Stimulated activated CD4-positive, alpha-beta T cell treated with anti-CD3 and anti-CD28 coated beads, Interleukin-12 subunit alpha, Interleukin-12 subunit beta, amount 100 ng/mL, for 48 hours (primary cell): ENCODE measurements at regions not wholly inside any gene's neighbourhood (a gene's known extent, or its start where the extent isn't known, plus 50 kb on each side); places are given as distances from the start of the nearest gene placed in this dataset.

Experiments used
- DNase-seq, 3 donors: peaks; one replicate each; pipeline ENCODE4 v3.0.0-alpha.2; 2020; ENCODE audit warnings: low read depth in 2 of 3, low spot score in 1 of 3

GRCh38 chr7:67738958-67739357 lies 742.3 kb downstream of the TYW1 start:
- DNase-seq, result no peak

GRCh38 chr7:67743501-67743900 lies 746.9 kb downstream of the TYW1 start:
- DNase-seq, result no peak

GRCh38 chr7:67752227-67752626 lies 755.6 kb downstream of the TYW1 start:
- DNase-seq, result no peak

GRCh38 chr7:67753891-67754290 lies 757.3 kb downstream of the TYW1 start:
- no peak for DNase-seq

- no peak for DNase-seq
Observed at GRCh38 chr7:67754651-67755050, 758.0 kb downstream of the TYW1 start.

- no peak for DNase-seq
Observed at GRCh38 chr7:67758551-67758950, 761.9 kb downstream of the TYW1 start.

- DNase-seq, result no peak
Observed at GRCh38 chr7:67760971-67761370, 764.3 kb downstream of the TYW1 start.

- no peak for DNase-seq
Observed at GRCh38 chr7:67762516-67762915, 765.9 kb downstream of the TYW1 start.

GRCh38 chr7:67764289-67764688 lies 767.7 kb downstream of the TYW1 start:
- DNase-seq, result no peak

- DNase-seq, result no peak
Observed at GRCh38 chr7:67765481-67766175, 769.0 kb downstream of the TYW1 start.

- DNase-seq, result no peak
Observed at GRCh38 chr7:67766906-67767410, 770.3 kb downstream of the TYW1 start.

GRCh38 chr7:67771846-67772605 lies 775.4 kb downstream of the TYW1 start:
- no peak for DNase-seq

GRCh38 chr7:67773081-67773480 lies 776.4 kb downstream of the TYW1 start:
- no peak for DNase-seq

- no peak for DNase-seq
Observed at GRCh38 chr7:67777119-67777518, 780.5 kb downstream of the TYW1 start.

GRCh38 chr7:67781841-67782240 lies 785.2 kb downstream of the TYW1 start:
- DNase-seq, result no peak

- no peak for DNase-seq
Observed at GRCh38 chr7:67786021-67786420, 789.4 kb downstream of the TYW1 start.

- DNase-seq, result no peak
Observed at GRCh38 chr7:67788669-67789068, 792.0 kb downstream of the TYW1 start.

GRCh38 chr7:67791918-67792317 lies 795.3 kb downstream of the TYW1 start:
- no peak for DNase-seq

GRCh38 chr7:67794544-67794943 lies 797.9 kb downstream of the TYW1 start:
- no peak for DNase-seq

GRCh38 chr7:67803789-67804188 lies 807.2 kb downstream of the TYW1 start:
- no peak for DNase-seq

- no peak for DNase-seq
Observed at GRCh38 chr7:67805921-67806471, 809.4 kb downstream of the TYW1 start.

GRCh38 chr7:67807826-67808225 lies 811.2 kb downstream of the TYW1 start:
- DNase-seq, result no peak
